NCI-H345 (cell line): ENCODE measurements at regions not wholly inside any gene's neighbourhood (a gene's known extent, or its start where the extent isn't known, plus 50 kb on each side); places are given as distances from the start of the nearest gene placed in this dataset.

Source experiments
- DNase-seq: peaks from one replicate; lab custom pipeline; 2025; lab: John Stamatoyannopoulos, UW

DNA sequence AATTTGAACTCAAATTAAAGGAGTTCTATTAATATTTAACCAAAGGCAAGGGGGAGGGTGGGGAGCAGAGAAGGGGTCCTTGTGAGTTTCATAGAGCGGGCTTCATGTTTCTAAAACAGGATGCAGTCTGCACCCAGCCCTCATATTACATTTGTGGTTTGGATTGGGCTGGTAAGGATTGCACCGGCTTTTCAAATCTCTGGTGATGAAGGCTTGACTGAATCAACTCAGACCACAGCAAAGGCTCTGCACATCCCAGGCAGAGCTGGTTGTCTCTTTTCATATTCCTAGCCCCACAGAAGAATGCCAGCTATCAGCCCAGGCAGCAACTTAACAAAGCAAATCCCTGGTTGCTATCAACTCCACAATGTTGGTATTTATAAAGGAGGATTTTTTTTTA lies 1221.4 kb downstream of the VRK1 start:
- DNase-seq, result no peak

DNA sequence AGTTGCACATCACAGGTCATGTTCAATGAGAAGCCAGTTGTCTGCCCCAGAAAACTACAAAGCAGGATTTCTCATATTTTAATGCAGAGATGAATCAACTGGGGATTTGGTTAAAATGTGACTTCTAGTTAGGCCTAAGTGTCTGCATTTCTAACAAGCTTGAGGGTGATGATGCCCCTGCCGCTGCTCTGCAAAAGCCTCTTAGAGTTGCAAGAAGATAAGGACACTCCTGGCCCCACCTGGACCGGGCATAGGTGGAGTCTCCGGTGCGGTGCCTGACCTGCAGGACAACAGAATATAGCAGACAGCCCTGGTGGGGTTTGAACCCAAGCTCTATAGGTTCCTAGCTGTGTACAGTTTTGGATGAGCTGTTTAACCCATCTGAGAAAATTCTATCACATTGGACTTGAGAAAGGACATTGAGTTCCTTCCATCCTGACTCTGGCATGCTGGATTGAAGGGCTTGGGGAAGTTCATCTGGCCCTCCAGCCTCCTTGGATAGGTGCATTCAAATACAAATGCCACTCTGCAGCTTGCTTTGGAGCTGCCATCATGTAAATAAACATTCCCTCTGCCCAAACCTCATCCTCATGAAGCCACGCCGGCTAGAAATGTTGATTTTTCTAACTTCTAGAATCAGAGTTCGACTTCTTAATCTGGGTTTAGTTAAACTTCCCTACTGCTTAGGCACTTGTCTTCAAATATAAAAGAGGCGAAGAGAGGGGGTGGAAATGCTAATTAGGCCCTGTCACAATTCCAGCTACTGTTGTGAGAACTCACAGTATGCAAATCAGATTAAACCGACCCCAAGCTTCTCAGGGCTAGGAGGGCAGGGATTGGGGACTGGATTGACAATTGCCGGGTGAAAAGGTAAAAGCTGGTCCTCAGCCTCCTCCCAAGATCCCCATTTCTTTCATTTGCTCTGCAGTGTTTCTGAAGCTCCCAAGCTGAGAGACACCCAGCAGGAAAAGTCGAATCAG lies 1225.6 kb downstream of the VRK1 start:
- no peak for DNase-seq

DNA sequence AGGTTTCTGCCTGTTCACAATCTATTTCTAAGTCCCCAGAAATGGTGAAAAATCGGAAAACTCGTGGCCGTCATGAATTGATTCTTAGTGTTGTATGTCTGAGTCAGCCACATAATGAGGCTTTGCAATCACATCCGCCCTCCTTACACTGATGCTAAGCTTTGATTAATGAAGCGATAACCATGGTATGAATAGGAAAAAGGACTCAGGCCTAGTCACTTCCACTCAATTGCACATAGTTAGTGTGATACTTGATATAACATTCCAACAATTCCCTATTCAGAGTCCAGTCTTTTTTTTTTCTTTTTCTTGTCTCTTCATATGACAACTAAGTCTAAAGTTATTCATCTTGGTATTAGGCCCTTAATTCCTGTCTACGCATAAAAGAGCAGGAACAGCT lies 1231.0 kb downstream of the VRK1 start:
- DNase-seq, result no peak

DNA sequence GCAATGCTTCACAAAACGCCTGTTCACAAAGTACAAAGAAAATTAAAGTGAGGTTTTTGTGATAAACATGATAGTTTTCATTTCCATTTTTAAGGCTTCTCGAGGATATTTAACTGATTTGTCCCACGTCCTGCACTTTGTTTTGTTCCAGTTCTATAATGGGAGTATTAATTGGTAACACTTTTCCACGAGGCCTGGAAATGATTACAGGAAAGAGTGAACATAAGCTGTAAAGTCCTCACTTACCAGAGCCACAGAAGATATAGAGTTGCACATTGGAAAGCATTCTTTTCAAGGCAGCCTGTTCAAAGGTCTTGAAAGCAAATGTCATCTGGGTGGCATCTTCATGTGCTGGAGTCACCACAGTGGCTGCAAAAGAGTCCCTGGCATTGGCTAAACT lies 1236.6 kb downstream of the BCL11B start:
- DNase-seq, result no peak

DNA sequence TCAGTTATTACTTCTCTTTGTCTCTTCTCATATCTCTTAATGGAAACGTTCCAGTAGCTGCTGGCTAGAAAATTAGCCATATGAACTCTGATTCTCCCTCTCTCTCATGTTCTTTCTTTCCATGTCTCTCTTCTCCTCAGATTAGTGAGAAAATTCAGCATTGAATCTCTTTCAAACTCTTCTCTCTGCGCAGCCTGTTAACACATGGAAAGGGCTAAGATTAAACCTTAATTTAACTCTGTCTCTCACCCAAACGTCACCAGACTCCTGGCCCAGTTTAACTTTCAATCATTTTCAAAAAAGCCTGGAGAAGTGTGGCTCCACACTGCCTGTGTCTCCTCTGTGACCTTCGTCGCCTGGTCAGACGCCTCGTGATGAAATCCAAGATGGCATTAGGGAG lies 1234.2 kb downstream of the BCL11B start:
- DNase-seq, result no peak

DNA sequence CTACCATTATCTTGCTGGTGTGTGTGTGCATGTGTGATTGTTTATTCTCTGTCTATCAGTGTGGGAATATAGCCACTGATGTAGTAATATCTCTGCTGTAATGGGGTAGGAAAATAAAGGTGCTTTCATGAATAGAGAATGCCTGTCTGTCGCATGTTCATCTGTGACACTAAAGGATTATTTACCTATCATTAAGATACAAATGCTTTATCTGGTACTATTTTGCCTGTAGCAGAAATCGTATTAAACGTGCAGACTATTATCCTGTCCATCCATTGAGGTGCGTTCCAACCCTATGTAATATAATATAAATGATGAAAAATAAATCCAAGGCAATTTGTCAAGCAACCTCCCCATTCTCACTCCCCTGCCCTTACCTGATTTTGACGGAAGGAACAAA lies 1215.1 kb downstream of the BCL11B start:
- DNase-seq, result no peak

- DNase-seq, result peak; percentile 16
Measured at GRCh38 chr14:98059106-98059505, 1212.9 kb downstream of the BCL11B start.

- no peak for DNase-seq
Measured at GRCh38 chr14:98062083-98062482, 1209.9 kb downstream of the BCL11B start.

DNA sequence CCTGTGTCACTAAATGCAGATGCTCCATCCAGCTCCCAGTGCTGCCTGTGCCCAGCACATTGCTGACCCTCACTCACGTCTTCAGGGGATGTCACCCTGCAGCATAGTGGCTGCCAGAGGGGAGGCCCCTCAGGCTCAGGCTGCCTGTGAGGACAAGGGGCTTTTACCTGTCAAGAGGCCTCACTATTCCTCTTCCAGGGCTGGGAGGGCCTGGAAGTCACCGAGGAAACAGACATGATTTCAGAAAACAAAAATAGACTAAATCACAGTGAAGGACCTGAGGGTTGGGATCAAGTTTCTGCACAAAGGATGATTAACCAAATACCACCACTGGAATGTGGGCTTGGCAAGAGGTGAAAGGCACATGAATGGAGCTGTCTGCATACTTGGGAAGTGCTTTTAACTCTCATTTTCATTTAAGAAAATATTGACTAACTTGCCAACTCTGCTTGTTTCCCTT lies 1202.3 kb downstream of the BCL11B start:
- DNase-seq, result no peak

GRCh38 chr14:98070536-98070935 lies 1201.5 kb downstream of the BCL11B start:
- peak; percentile 61 for DNase-seq

- no peak for DNase-seq
Measured at GRCh38 chr14:98074111-98074510, 1197.9 kb downstream of the BCL11B start.

- peak; percentile 12 for DNase-seq
Measured at GRCh38 chr14:98077176-98077575, 1194.8 kb downstream of the BCL11B start.

GRCh38 chr14:98082833-98083232 lies 1189.2 kb downstream of the BCL11B start:
- no peak for DNase-seq

DNA sequence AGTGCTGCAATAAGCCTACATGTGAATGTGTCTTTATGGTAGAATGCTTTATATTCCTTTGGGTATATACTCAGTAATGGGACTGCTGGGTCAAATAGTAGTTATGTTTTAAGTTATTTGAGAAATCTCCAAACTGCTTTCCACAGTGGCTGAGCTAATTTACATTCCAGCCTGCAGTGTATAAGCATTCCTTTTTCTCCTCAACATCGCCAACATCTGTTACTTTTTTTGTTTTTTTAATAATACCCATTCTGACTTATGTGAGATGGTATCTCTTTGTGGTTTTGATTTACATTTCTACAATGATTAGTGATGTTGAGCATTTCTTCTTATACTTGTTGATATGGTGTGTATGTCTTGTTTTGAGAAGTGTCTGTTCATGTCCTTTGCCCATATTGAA lies 1186.2 kb downstream of the BCL11B start:
- DNase-seq, result no peak

GRCh38 chr14:98093111-98093510 lies 1178.9 kb downstream of the BCL11B start:
- DNase-seq, result no peak

DNA sequence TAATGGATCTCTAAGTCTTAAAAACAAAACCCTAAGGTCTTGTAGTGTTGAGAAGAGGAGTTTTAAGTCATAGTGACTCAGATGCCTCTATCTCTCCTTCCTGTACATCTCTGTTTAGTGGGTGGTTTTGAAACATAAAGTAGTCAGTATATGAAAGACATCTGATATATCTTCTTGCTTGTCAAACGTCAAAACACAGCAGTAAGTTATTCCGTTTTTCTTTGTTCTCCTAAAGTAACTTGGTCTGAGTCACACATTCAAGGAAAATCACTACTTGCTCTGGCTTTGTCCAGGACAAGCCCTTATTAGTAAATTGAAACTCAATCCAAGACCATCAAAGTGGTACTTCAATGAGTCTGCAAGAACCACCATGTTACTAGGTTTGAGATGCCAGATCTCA lies 1172.5 kb downstream of the BCL11B start:
- DNase-seq, result no peak

DNA sequence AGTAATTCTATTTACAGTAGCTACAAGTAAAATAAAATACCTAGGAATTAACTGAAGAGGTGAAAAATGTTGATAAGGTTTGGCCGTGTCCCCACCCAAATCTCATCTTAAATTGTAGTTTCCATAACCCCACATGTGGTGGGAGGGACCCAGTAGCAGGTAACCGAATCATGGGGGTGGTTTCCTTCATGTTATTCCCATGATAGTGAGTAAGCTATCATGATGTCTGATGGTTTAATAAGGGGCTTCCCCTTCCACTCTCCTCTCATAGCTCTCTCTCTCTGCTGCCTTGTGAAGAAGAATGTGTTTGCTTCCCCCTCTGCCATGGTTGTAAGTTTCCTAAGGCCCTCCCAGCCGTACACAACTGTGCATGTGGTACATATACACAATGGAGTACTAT lies 1170.7 kb downstream of the BCL11B start:
- no peak for DNase-seq

- no peak for DNase-seq
Measured at GRCh38 chr14:98103705-98104104, 1168.3 kb downstream of the BCL11B start.

DNA sequence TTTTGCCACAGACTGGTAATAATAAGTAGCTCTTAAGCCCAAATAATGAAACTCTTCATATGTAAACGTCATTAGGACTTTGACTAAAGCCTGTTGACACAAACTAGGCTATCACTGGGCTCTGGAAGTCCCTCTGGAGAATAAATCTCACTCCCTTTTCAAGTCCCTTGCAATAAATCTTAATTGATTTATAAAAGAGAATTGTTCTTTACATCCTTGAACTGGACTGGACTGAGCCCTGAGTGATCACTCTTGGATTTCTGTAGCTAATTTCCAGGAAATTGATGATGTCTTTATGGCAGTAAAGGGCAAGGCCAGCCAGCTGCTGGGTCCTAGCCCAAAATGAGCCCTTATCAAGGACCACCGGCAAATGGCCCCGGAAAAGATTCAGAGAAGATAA lies 1162.7 kb downstream of the BCL11B start:
- DNase-seq, result no peak

GRCh38 chr14:98112194-98112780 lies 1159.7 kb downstream of the BCL11B start:
- DNase-seq, result no peak

- no peak for DNase-seq
Measured at GRCh38 chr14:98114122-98114895, 1157.7 kb downstream of the BCL11B start.

GRCh38 chr14:98114946-98115345 lies 1157.1 kb downstream of the BCL11B start:
- DNase-seq, result no peak

DNA sequence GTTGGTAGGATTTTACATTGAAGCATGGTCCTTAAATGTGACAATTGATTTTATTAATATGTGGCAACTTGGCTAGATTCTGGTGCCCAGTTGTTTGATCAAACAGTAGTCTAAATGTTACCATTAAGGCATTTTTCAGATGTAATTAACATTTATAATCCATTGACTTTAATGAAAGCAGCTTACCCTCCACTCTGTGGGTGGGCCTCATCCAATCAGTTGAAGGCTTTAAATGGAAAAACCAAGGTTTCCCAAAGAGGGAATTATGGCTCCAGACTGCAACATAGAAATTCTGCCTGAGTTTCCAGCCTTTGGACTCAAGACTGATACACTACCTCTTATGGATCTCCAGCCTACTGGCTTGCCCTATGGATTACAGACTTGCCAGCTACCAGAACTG lies 1153.2 kb downstream of the BCL11B start:
- DNase-seq, result no peak
